ENCODE measurements at regions not wholly inside any gene's neighbourhood (a gene's known extent, or its start where the extent isn't known, plus 50 kb on each side); places are given as distances from the start of the nearest gene placed in this dataset.

GRCh38 chr12:75634244-75635222, 123.1 kb upstream of the KRR1 start:
- 75 to 81% methylated on average over 3 of the region's 3 CpGs for WGBS, 2 donors
- H3K4me3 ChIP-seq (replicated peaks in 1 of 3): no peak overlapping the region
- H3K9me3 ChIP-seq: no peaks in the 10 kb centered on the region
- intact Hi-C loops (cut with DNase I): no loop called here
- H3K4me1 ChIP-seq: no peaks in the 10 kb centered on the region
- H3K27me3 ChIP-seq: no peaks in the 10 kb centered on the region
- no peak overlapping the region for H3K27ac ChIP-seq
- H3K36me3 ChIP-seq: no peaks in the 10 kb centered on the region
- TF ChIP-seq, protein P1, sequence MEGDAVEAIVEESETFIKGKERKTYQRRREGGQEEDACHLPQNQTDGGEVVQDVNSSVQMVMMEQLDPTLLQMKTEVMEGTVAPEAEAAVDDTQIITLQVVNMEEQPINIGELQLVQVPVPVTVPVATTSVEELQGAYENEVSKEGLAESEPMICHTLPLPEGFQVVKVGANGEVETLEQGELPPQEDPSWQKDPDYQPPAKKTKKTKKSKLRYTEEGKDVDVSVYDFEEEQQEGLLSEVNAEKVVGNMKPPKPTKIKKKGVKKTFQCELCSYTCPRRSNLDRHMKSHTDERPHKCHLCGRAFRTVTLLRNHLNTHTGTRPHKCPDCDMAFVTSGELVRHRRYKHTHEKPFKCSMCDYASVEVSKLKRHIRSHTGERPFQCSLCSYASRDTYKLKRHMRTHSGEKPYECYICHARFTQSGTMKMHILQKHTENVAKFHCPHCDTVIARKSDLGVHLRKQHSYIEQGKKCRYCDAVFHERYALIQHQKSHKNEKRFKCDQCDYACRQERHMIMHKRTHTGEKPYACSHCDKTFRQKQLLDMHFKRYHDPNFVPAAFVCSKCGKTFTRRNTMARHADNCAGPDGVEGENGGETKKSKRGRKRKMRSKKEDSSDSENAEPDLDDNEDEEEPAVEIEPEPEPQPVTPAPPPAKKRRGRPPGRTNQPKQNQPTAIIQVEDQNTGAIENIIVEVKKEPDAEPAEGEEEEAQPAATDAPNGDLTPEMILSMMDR (IDR thresholded peaks at IDR 0.05): no peak
- TF ChIP-seq POLR2A (IDR thresholded peaks at IDR 0.05): no peak
- DNase-seq: no peak

- no peak overlapping the region for H3K4me3 ChIP-seq (replicated peaks in 1 of 3)
- 89 to 90% methylated on average over 3 of the region's 3 CpGs for WGBS, 2 donors
- intact Hi-C loops (cut with DNase I): no loop called here
- DNase-seq: no peak
- no peaks in the 10 kb centered on the region for H3K36me3 ChIP-seq
- H3K27ac ChIP-seq: no peak overlapping the region
- H3K9me3 ChIP-seq: no peaks in the 10 kb centered on the region
- peaks cover 0 to 4% of the 10 kb centered on the region in 2 donors for H3K4me1 ChIP-seq
- no peaks in the 10 kb centered on the region for H3K27me3 ChIP-seq
- TF ChIP-seq POLR2A (IDR thresholded peaks at IDR 0.05): no peak
- TF ChIP-seq, protein P1 (IDR thresholded peaks at IDR 0.05): no peak
Observed at GRCh38 chr12:75633789-75634188, 122.4 kb upstream of the KRR1 start.

- no peak overlapping the region for H3K27ac ChIP-seq
- WGBS, 2 donors: 77 to 82% methylated on average over 3 of the region's 3 CpGs
- peaks cover 0 to 7% of the 10 kb centered on the region in 2 donors for H3K4me1 ChIP-seq
- no peak overlapping the region for H3K4me3 ChIP-seq (replicated peaks in 1 of 3)
- no peaks in the 10 kb centered on the region for H3K36me3 ChIP-seq
- DNase-seq: no peak
- no peaks in the 10 kb centered on the region for H3K27me3 ChIP-seq
- no peak for TF ChIP-seq POLR2A (IDR thresholded peaks at IDR 0.05)
- no peaks in the 10 kb centered on the region for H3K9me3 ChIP-seq
- intact Hi-C loops (cut with DNase I): no loop called here
Observed at GRCh38 chr12:75632442-75632841, 121.0 kb upstream of the KRR1 start.

DNA sequence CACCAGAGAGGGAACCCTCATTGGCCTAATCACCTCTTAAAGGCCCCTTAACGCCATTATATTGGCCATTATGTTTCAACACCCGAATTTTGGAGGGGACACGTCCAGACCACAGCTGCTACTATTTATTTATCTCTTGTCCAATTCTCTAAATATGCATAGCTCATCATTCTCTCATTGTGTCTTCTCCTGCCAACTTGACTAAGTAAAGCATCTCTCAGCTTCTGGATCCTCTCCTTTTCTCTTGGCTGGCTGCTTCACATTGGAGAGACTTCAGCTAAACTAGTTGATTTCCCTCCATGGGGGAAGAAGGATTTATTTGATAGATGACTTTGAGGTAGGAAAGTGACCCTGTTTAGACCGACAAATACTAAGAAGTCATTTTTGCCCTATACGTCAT, 120.4 kb upstream of the KRR1 start:
- 86 to 87% methylated on average over 5 of the region's 5 CpGs for WGBS, 2 donors
- H3K4me3 ChIP-seq (replicated peaks in 1 of 3): no peak overlapping the region
- no peak overlapping the region for H3K27ac ChIP-seq
- no peaks in the 10 kb centered on the region for H3K36me3 ChIP-seq
- intact Hi-C loops (cut with DNase I): no loop called here
- peaks cover 0 to 7% of the 10 kb centered on the region in 2 donors for H3K4me1 ChIP-seq
- no peaks in the 10 kb centered on the region for H3K27me3 ChIP-seq
- TF ChIP-seq, protein P1 (IDR thresholded peaks at IDR 0.05): no peak
- no peak for TF ChIP-seq POLR2A (IDR thresholded peaks at IDR 0.05)
- no peak for DNase-seq
- H3K9me3 ChIP-seq: no peaks in the 10 kb centered on the region

DNA sequence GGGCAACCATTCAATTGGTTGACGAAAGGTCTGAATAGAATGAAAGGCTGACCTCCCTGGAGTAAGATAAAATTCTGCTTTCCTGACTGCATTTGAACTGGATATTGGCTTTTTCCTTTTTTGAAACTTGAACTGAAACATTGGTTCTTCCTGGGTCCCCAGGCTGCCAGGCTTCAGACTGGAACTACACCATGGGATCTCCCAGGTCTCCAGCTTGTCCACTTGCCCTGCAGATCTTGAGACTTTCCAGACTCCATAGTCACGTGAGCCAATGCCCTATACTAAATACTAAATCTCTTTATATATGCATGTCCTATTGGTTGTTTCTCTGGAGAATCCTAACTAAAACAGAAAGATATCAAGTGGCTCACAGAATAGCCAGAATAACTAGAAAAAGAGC, 118.7 kb upstream of the KRR1 start:
- TF ChIP-seq, protein P1 (IDR thresholded peaks at IDR 0.05): no peak
- no peak for TF ChIP-seq POLR2A (IDR thresholded peaks at IDR 0.05)
- intact Hi-C loops (cut with DNase I): no loop called here
- H3K27me3 ChIP-seq: no peaks in the 10 kb centered on the region
- H3K36me3 ChIP-seq: no peaks in the 10 kb centered on the region
- H3K4me3 ChIP-seq (replicated peaks in 1 of 3): no peak overlapping the region
- 50 to 72% methylated on average over 2 of the region's 2 CpGs for WGBS, 2 donors
- no peaks in the 10 kb centered on the region for H3K9me3 ChIP-seq
- no peak for DNase-seq
- peaks cover 0 to 7% of the 10 kb centered on the region in 2 donors for H3K4me1 ChIP-seq
- no peak overlapping the region for H3K27ac ChIP-seq

All from thyroid gland (tissue), 4 donors.